WTC11 (cell line): ENCODE measurements at regions not wholly inside any gene's neighbourhood (a gene's known extent, or its start where the extent isn't known, plus 50 kb on each side); places are given as distances from the start of the nearest gene placed in this dataset.

ENCODE experiments used
- ATAC-seq: fragments of 200-7000 bp; cut with Tn5 transposase; 2 replicates; pipeline ENCODE4 v1.10.0; 2021; ENCODE audit warnings: mild to moderate bottlenecking, moderate library complexity
- CTCF ChIA-PET: fragments of 300-600 bp; sonication (Branson Sonifier 250); formaldehyde crosslinking; loops from one replicate; lab custom pipeline; 2021; ENCODE audit warnings: antibody characterized with exemption; lab: Charles Lee
- POLR2A ChIA-PET: fragments of 350-600 bp; sonication (Branson Sonifier 250); formaldehyde crosslinking; loops from one replicate; lab custom pipeline; 2021; ENCODE audit warnings: antibody characterized with exemption; lab: Charles Lee
- DNase-seq: peaks from one replicate; pipeline ENCODE4 v3.0.0; 2021; ENCODE audit warnings: low spot score
- H3K27ac Mint-ChIP-seq: 2 replicates; pipeline ENCODE4 v1.8.0; 2021; ENCODE audit warnings: mixed read lengths
- H3K27me3 Mint-ChIP-seq: 2 replicates; pipeline ENCODE4 v1.8.0; 2021; ENCODE audit warnings: low read depth, mild to moderate bottlenecking, moderate library complexity, mixed read lengths
- H3K36me3 Mint-ChIP-seq: 2 replicates; pipeline ENCODE4 v1.8.0; 2021; ENCODE audit warnings: mixed read lengths
- H3K4me1 Mint-ChIP-seq: 2 replicates; pipeline ENCODE4 v1.8.0; 2022; ENCODE audit warnings: mixed read lengths
- H3K4me3 Mint-ChIP-seq: 2 replicates; pipeline ENCODE4 v1.8.0; 2021; ENCODE audit warnings: mild to moderate bottlenecking, moderate library complexity, mixed read lengths
- H3K9me3 Mint-ChIP-seq: 2 replicates; pipeline ENCODE4 v1.8.0; 2021; ENCODE audit warnings: mixed read lengths
- CREB1 ChIP-seq: sonication (generic); formaldehyde crosslinking; IDR thresholded peaks from 2 replicates; pipeline ENCODE4 v1.8.0; 2023; ENCODE audit warnings: mild to moderate bottlenecking, missing genetic modification reagents
- ESRRA ChIP-seq: sonication (generic); formaldehyde crosslinking; IDR thresholded peaks from 2 replicates; pipeline ENCODE4 v1.8.1; 2022; ENCODE audit warnings: mild to moderate bottlenecking, missing genetic modification reagents, borderline replicate concordance
- ETV6 ChIP-seq: sonication (generic); formaldehyde crosslinking; IDR thresholded peaks from 2 replicates; pipeline ENCODE4 v1.8.1; 2022; ENCODE audit warnings: mild to moderate bottlenecking, missing genetic modification reagents
- GABPB1 ChIP-seq: sonication (generic); formaldehyde crosslinking; IDR thresholded peaks from 2 replicates; pipeline ENCODE4 v1.8.1; 2023; ENCODE audit warnings: mild to moderate bottlenecking, missing genetic modification reagents
- GRHL2 ChIP-seq: fragments of 250-450 bp; sonication (Bioruptor Pico); IDR thresholded peaks from 2 replicates; pipeline ENCODE4 v1.8.0; 2022; ENCODE audit warnings: mild to moderate bottlenecking, moderate library complexity; ENCODE audit not compliant: insufficient replicate concordance, severe bottlenecking
- GTF2I ChIP-seq: fragments of 250-450 bp; sonication (Bioruptor Pico); conservative IDR thresholded peaks from 2 replicates; pipeline ENCODE4 v1.4.0; 2021; ENCODE audit warnings: mild to moderate bottlenecking
- HMGA2 ChIP-seq: fragments of 250-450 bp; sonication (Bioruptor Pico); IDR thresholded peaks from 2 replicates; pipeline ENCODE4 v1.4.0; 2021; ENCODE audit warnings: mild to moderate bottlenecking, moderate library complexity
- JAZF1 ChIP-seq: fragments of 250-450 bp; sonication (Bioruptor Pico); IDR thresholded peaks from 2 replicates; pipeline ENCODE4 v1.9.0; 2021; ENCODE audit warnings: moderate library complexity, mild to moderate bottlenecking, inconsistent platforms
- JUN ChIP-seq: sonication (generic); formaldehyde crosslinking; IDR thresholded peaks from 2 replicates; pipeline ENCODE4 v1.8.0; 2023; ENCODE audit warnings: mild to moderate bottlenecking, missing genetic modification reagents
- MXD4 ChIP-seq: fragments of 250-450 bp; sonication (Bioruptor Pico); IDR thresholded peaks from 2 replicates; pipeline ENCODE4 v1.8.0; 2021; ENCODE audit warnings: mild to moderate bottlenecking, moderate library complexity, borderline replicate concordance
- NFYB ChIP-seq: sonication (generic); formaldehyde crosslinking; conservative IDR thresholded peaks from 2 replicates; pipeline ENCODE4 v1.8.0; 2022; ENCODE audit warnings: low read depth, missing genetic modification reagents
- PRRX2 ChIP-seq: fragments of 250-450 bp; sonication (Bioruptor Pico); IDR thresholded peaks from 2 replicates; pipeline ENCODE4 v1.8.0; 2021; ENCODE audit warnings: mild to moderate bottlenecking
- SMAD3 ChIP-seq: sonication (generic); formaldehyde crosslinking; IDR thresholded peaks from 2 replicates; pipeline ENCODE4 v1.8.0; 2022; ENCODE audit warnings: missing genetic modification reagents, mild to moderate bottlenecking, borderline replicate concordance
- SMAD4 ChIP-seq: sonication (generic); formaldehyde crosslinking; IDR thresholded peaks from 2 replicates; pipeline ENCODE4 v1.8.0; 2022; ENCODE audit warnings: mild to moderate bottlenecking, missing genetic modification reagents
- SP1 ChIP-seq: sonication (generic); formaldehyde crosslinking; conservative IDR thresholded peaks from 2 replicates; pipeline ENCODE4 v1.8.1; 2022; ENCODE audit warnings: missing genetic modification reagents
- TCF7 ChIP-seq: sonication (generic); formaldehyde crosslinking; IDR thresholded peaks from 2 replicates; pipeline ENCODE4 v1.8.0; 2022; ENCODE audit warnings: mild to moderate bottlenecking, low read depth, missing genetic modification reagents, moderate library complexity
- TEAD1 ChIP-seq: sonication (generic); formaldehyde crosslinking; IDR thresholded peaks from 2 replicates; pipeline ENCODE4 v1.8.0; 2022; ENCODE audit warnings: mild to moderate bottlenecking, missing genetic modification reagents
- TEAD4 ChIP-seq: sonication (generic); formaldehyde crosslinking; IDR thresholded peaks from 2 replicates; pipeline ENCODE4 v1.8.0; 2022; ENCODE audit warnings: mild to moderate bottlenecking, missing genetic modification reagents
- ZBTB21 ChIP-seq: sonication (generic); formaldehyde crosslinking; IDR thresholded peaks from 2 replicates; pipeline ENCODE4 v1.8.1; 2023; ENCODE audit warnings: mild to moderate bottlenecking, missing genetic modification reagents, borderline replicate concordance
- TF ChIP-seq, protein P1 (sequence below): fragments of 250-450 bp; sonication (Bioruptor Pico); IDR thresholded peaks from 2 replicates; pipeline ENCODE4 v1.9.0; 2021; ENCODE audit warnings: moderate library complexity, mild to moderate bottlenecking, inconsistent platforms, borderline replicate concordance
- TF ChIP-seq, protein P2 (sequence below): sonication (generic); formaldehyde crosslinking; IDR thresholded peaks from 2 replicates; pipeline ENCODE4 v1.8.0; 2022; ENCODE audit warnings: mild to moderate bottlenecking, missing genetic modification reagents
- TF ChIP-seq, protein P3 (sequence below): fragments of 250-450 bp; sonication (Bioruptor Pico); IDR thresholded peaks from 2 replicates; pipeline ENCODE4 v1.8.0; 2021; ENCODE audit warnings: mild to moderate bottlenecking
- TF ChIP-seq, protein P4 (sequence below): sonication (generic); formaldehyde crosslinking; IDR thresholded peaks from 2 replicates; pipeline ENCODE4 v1.8.0; 2023; ENCODE audit warnings: missing genetic modification reagents
- TF ChIP-seq, protein P5 (sequence below): sonication (generic); formaldehyde crosslinking; IDR thresholded peaks from 2 replicates; pipeline ENCODE4 v1.8.0; 2022; ENCODE audit warnings: mild to moderate bottlenecking, missing genetic modification reagents
- TF ChIP-seq, protein P6 (sequence below): sonication (generic); formaldehyde crosslinking; IDR thresholded peaks from 2 replicates; pipeline ENCODE4 v1.8.1; 2023; ENCODE audit warnings: mild to moderate bottlenecking, missing genetic modification reagents, borderline replicate concordance

DNA sequence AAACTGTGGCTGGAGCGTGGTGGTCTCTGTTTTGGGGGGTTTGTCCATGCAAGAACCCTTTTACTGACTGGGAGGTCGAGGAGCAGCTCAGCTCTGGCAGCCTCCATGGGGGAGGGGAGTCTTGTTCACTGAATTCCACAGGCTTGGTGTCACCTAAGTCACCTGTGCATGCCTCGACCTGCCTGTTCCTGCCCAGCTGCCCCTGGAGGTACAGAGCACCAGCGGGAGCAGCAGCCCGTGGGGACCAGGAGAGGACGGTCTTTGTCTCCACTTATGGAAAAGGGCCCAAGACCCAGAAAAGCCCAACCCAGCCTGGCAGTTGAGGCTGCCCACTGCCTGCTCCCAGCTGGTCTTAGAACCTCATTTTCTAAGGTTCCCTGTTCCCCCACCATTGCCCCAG lies 168.7 kb upstream of the AGAP1 start:
- POLR2A ChIA-PET = no interaction called here
- TF ChIP-seq GABPB1 (CRISPR knock-in tag) (no peak), SP1 (no peak), GTF2I (CRISPR knock-in tag) (no peak), SMAD4 (CRISPR knock-in tag) (no peak), TCF7 (CRISPR knock-in tag) (no peak), SMAD3 (CRISPR knock-in tag) (no peak), MXD4 (CRISPR knock-in tag) (no peak), ZBTB21 (CRISPR knock-in tag) (no peak), GRHL2 (CRISPR knock-in tag) (no peak), ETV6 (CRISPR knock-in tag) (no peak), HMGA2 (CRISPR knock-in tag) (no peak), ESRRA (CRISPR knock-in tag) (no peak)
- TF ChIP-seq, protein P1, sequence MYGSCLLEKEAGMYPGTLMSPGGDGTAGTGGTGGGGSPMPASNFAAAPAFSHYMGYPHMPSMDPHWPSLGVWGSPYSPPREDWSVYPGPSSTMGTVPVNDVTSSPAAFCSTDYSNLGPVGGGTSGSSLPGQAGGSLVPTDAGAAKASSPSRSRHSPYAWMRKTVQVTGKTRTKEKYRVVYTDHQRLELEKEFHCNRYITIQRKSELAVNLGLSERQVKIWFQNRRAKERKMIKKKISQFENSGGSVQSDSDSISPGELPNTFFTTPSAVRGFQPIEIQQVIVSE (CRISPR knock-in tag) = no peak
- TF ChIP-seq, protein P2, sequence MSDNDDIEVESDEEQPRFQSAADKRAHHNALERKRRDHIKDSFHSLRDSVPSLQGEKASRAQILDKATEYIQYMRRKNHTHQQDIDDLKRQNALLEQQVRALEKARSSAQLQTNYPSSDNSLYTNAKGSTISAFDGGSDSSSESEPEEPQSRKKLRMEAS = no peak
- TF ChIP-seq, protein P3, sequence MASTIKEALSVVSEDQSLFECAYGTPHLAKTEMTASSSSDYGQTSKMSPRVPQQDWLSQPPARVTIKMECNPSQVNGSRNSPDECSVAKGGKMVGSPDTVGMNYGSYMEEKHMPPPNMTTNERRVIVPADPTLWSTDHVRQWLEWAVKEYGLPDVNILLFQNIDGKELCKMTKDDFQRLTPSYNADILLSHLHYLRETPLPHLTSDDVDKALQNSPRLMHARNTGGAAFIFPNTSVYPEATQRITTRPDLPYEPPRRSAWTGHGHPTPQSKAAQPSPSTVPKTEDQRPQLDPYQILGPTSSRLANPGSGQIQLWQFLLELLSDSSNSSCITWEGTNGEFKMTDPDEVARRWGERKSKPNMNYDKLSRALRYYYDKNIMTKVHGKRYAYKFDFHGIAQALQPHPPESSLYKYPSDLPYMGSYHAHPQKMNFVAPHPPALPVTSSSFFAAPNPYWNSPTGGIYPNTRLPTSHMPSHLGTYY (CRISPR knock-in tag) = no peak
- TF ChIP-seq, protein P4, sequence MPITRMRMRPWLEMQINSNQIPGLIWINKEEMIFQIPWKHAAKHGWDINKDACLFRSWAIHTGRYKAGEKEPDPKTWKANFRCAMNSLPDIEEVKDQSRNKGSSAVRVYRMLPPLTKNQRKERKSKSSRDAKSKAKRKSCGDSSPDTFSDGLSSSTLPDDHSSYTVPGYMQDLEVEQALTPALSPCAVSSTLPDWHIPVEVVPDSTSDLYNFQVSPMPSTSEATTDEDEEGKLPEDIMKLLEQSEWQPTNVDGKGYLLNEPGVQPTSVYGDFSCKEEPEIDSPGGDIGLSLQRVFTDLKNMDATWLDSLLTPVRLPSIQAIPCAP (CRISPR knock-in tag) = no peak
- TF ChIP-seq, protein P5, sequence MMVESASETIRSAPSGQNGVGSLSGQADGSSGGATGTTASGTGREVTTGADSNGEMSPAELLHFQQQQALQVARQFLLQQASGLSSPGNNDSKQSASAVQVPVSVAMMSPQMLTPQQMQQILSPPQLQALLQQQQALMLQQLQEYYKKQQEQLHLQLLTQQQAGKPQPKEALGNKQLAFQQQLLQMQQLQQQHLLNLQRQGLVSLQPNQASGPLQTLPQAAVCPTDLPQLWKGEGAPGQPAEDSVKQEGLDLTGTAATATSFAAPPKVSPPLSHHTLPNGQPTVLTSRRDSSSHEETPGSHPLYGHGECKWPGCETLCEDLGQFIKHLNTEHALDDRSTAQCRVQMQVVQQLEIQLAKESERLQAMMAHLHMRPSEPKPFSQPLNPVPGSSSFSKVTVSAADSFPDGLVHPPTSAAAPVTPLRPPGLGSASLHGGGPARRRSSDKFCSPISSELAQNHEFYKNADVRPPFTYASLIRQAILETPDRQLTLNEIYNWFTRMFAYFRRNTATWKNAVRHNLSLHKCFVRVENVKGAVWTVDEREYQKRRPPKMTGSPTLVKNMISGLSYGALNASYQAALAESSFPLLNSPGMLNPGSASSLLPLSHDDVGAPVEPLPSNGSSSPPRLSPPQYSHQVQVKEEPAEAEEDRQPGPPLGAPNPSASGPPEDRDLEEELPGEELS (CRISPR knock-in tag) = no peak
- TF ChIP-seq, all 79 proteins: peak for 0
- no peaks in the 10 kb centered on the region; the same call in 1 of the 2 replicates for H3K27me3 Mint-ChIP-seq
- ATAC-seq (no peak), DNase-seq (no peak)
- CTCF ChIA-PET = no interaction called here
- H3K9me3 Mint-ChIP-seq = no peaks in the 10 kb centered on the region
- no peak overlapping the region for H3K4me3 Mint-ChIP-seq
- H3K4me1 Mint-ChIP-seq = peaks cover 20% of the 10 kb centered on the region
- no peak overlapping the region for H3K27ac Mint-ChIP-seq
- no peaks in the 10 kb centered on the region for H3K36me3 Mint-ChIP-seq

DNA sequence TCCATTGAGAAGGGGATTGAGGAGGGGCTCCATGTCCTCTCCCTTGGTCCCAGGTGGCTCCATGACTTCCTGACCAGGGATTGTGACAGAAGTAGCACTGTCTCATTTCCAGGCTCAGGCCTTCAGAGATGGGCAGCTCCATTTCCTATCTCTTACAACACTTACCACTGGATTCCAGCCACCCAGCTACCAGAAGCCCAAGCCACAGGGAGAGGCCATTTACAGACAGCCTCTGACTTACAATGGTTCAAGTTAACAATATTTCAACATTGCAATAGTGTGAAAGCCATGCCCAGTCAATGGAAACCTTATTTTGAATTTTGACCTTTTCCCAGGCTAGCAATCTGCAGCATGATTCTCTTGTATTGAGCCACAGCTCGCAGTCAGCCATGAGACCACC lies 164.9 kb upstream of the AGAP1 start:
- CTCF ChIA-PET = interaction anchor here (0.9 kb wide), 1 partner anchor 417 kb away, joined by 4 read pairs; no protein-coding TSS in a partner anchor
- Mint-ChIP-seq H3K36me3 (no peaks in the 10 kb centered on the region), H3K4me1 (peaks cover 20% of the 10 kb centered on the region), H3K4me3 (no peak overlapping the region), H3K27ac (no peak overlapping the region), H3K27me3 (no peaks in the 10 kb centered on the region), H3K9me3 (0 out of 2 replicates have a peak, but pooled peaks cover 8% of the 10 kb centered on the region)
- DNase-seq (no peak), ATAC-seq (no peak)
- TF ChIP-seq TEAD1 (no peak), ESRRA (CRISPR knock-in tag) (no peak), NFYB (CRISPR knock-in tag) (no peak), TEAD4 (CRISPR knock-in tag) (no peak), PRRX2 (CRISPR knock-in tag) (no peak), CREB1 (CRISPR knock-in tag) (no peak), JUN (CRISPR knock-in tag) (no peak), JAZF1 (CRISPR knock-in tag) (no peak), ZBTB21 (CRISPR knock-in tag) (no peak)
- TF ChIP-seq, protein P4 (CRISPR knock-in tag) = no peak
- TF ChIP-seq, protein P6, sequence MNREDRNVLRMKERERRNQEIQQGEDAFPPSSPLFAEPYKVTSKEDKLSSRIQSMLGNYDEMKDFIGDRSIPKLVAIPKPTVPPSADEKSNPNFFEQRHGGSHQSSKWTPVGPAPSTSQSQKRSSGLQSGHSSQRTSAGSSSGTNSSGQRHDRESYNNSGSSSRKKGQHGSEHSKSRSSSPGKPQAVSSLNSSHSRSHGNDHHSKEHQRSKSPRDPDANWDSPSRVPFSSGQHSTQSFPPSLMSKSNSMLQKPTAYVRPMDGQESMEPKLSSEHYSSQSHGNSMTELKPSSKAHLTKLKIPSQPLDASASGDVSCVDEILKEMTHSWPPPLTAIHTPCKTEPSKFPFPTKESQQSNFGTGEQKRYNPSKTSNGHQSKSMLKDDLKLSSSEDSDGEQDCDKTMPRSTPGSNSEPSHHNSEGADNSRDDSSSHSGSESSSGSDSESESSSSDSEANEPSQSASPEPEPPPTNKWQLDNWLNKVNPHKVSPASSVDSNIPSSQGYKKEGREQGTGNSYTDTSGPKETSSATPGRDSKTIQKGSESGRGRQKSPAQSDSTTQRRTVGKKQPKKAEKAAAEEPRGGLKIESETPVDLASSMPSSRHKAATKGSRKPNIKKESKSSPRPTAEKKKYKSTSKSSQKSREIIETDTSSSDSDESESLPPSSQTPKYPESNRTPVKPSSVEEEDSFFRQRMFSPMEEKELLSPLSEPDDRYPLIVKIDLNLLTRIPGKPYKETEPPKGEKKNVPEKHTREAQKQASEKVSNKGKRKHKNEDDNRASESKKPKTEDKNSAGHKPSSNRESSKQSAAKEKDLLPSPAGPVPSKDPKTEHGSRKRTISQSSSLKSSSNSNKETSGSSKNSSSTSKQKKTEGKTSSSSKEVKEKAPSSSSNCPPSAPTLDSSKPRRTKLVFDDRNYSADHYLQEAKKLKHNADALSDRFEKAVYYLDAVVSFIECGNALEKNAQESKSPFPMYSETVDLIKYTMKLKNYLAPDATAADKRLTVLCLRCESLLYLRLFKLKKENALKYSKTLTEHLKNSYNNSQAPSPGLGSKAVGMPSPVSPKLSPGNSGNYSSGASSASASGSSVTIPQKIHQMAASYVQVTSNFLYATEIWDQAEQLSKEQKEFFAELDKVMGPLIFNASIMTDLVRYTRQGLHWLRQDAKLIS (CRISPR knock-in tag) = no peak
- POLR2A ChIA-PET = no interaction called here
